GM18502 (cell line): ENCODE measurements at regions not wholly inside any gene's neighbourhood (a gene's known extent, or its start where the extent isn't known, plus 50 kb on each side); places are given as distances from the start of the nearest gene placed in this dataset.

Source experiments
- ATAC-seq: cut with Tn5 transposase; IDR thresholded peaks from one replicate; pipeline ENCODE4 v1.9.1; 2021; ENCODE audit warnings: mild to moderate bottlenecking; ENCODE audit not compliant: unreplicated experiment, poor library complexity

DNA sequence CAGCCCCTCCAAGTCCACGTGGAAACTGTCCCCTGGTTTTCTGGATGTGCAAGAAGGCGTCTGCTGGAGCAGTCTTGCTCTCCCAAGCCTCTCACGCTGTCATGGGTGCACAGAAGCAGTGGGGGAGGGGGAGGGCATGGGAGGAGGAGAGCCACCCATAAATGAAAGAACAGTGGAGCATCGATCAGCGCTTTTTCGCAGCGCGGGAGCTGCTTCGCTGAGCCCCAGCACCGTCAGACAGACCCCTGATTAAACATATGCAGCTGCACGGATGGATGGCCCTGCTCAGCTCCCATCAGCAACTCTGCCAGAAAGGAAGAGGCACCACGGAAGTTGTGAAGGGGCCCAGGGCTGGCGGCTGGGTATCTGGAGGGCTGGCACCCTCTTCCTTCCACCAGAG, 264.9 kb downstream of the UQCRFS1 start:
- no peak for ATAC-seq

DNA sequence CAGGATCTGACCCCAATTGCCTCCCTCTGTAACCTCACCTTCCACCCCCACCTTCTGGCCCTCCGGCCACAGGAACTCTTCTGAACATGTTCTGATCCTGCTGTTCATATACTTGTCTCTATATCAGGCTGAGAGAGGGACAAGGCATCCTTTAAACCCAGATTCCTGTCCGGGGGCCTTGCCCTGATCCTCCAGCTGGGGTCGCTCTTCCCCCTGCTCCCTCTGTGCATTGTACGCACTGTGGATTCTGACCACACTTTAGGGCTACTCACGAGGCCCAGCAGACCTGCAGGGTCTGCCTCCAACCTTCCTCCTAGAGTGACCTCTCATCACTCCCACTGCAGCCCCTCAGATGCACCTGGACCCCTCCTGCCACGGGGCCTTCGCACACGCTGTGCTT, 269.3 kb downstream of the UQCRFS1 start:
- ATAC-seq = no peak

- ATAC-seq = no peak
These were observed 271.1 kb downstream of the UQCRFS1 start for GRCh38 chr19:28941833-28942232.

DNA sequence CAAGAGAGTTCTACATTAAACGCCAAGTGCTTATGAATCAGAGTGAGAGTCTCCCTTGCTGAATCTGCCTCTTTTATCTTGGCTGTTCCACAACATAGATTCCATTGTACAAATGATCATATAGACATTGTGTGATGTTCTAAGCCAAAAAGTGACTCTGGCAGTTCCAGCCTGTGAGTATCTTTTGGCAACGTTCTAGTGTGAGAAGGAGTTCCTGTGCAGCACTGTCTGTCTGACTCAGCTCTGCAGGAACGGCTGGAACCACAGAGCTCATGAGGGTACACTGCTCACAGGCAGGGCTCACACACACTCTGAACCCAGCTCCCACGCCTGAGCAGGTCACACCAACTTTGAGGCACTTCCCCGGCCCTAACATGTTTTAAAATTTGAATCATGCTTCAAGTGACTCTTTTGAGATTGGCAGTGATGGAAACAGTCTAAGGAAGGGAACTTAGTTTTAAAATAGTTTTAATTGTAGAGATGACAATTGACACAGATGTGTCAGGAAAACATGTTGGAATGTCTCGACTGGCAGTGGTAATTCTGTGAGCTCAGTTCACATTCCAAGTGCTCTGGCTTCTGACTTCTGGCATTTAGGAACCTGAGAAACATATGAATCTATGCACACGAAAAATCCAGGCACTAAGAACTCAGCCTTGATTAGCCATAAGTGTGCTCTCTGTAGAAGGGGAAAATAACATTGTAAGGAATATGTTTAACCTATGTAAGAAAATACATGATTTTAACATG, 272.0 kb downstream of the UQCRFS1 start:
- ATAC-seq = no peak

DNA sequence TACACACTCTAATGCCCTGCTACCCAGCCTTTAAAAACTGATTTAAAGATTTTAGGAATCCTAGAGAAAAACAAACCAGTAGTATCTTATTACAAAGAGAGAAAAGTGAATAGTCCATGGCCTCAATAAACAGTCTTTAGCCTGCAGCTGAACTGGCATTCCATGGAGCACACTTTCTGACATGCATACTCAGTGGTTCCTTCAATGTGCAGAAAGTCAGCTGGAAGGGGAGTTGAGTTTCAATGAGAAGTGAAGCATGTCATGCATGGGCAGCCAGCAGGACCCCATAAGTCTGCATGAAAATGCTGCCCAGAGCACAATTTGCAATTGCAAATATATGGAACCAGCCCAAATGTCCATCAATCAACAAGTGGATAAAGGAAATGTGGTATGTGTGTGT, 273.7 kb downstream of the UQCRFS1 start:
- no peak for ATAC-seq

DNA sequence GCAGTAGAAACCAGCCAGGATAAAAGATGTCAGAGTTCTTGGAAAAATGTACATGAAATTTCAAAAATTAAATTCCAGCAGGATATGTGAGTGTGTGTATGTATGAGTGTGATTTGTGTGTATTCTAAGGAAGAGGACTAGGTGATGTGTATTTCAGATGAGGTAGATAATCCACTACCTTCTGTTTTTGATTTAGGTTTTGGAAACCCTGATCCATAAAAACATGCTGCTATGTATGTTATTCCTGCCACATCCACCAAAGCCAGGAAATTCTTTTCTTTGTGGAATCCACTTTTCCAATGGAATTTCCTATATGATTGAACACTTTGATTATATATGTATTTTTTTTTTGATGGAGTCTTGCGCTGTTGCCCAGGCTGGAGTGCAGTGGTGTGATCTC, 276.9 kb downstream of the UQCRFS1 start:
- ATAC-seq = no peak

DNA sequence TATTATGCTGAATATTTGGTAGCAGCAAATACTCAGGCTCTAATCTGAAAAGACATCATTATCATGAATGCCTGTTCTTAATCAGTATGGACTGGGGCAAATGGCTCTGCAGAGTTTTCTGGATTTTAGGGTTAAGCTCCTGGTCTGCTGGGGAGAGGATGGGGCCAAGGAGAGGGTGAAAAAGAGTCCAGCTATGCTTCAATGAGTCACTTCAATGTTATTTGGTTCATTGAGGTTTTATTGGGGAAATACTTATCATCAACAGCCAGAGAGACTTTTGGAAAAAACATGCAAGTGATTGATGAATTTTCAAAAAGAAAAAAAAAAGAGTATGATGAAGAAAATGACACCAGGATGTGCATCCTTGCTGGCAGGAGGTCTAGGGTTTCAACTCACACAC, 278.3 kb downstream of the UQCRFS1 start:
- no peak for ATAC-seq

GRCh38 chr19:28933039-28933438, 279.9 kb downstream of the UQCRFS1 start:
- ATAC-seq = no peak

- no peak for ATAC-seq
These were observed 280.5 kb downstream of the UQCRFS1 start for GRCh38 chr19:28932446-28932845.

DNA sequence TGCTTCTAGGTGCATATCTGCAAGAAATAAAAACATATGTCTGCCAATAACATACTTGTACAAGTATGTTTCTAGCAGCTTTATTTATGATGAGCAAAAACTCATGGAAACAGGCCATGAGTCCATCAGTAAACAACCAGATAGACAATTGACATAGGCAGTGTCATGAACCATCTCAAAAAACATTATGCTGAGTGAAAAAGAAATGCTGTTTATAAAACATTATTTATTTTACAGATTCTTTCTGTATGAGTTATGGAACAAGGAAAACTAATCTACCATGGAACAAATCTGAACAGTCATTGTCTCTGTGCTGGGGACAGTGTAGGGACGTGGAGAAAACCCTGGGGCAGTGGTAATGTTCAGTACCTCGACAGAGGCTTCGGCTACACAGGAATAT, 283.9 kb downstream of the UQCRFS1 start:
- ATAC-seq = no peak

- ATAC-seq = no peak
These were observed 285.5 kb downstream of the UQCRFS1 start for GRCh38 chr19:28927456-28927855.

GRCh38 chr19:28920269-28921066, 292.5 kb downstream of the UQCRFS1 start:
- ATAC-seq = no peak

DNA sequence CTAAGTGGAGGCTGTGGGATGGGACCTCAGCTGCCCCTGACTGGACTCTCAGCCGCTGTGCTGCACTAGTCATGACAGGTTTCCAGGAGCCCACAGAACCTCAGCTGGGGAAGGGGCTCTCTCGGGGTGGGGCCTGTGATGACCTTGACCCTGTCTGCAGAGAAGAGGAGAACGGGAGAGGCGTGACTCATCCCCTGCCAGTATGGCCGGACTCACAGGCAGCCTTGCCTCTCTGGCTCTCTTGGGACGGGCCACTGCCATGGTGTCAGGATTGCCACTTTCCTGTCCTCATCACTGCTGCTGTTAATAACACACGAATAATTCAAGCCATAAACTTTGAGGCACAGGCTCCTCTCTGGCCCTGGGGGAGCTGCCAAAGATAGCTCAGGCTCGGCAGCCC, 295.3 kb downstream of the UQCRFS1 start:
- no peak for ATAC-seq

- ATAC-seq = no peak
These were observed 297.1 kb downstream of the UQCRFS1 start for GRCh38 chr19:28915737-28916460.

DNA sequence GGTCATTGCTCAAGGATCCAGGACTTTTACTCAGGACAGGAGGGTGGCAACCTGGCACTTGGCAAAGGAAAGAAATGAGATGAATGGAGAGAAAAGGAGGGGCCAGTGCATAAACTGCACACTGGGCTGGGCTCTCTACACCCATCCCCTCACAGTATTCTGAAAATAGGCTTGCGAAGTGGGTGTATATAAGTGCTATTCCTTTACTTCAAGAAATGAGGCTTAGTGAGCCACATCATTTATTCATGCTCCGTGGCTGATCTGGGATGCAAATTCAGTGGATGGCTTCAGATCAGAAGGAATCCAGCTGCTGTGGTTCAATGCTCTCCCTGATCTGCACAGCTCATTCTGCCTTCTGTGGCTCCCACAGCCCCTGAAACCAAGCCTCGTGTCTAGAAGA, 297.7 kb downstream of the UQCRFS1 start:
- no peak for ATAC-seq

DNA sequence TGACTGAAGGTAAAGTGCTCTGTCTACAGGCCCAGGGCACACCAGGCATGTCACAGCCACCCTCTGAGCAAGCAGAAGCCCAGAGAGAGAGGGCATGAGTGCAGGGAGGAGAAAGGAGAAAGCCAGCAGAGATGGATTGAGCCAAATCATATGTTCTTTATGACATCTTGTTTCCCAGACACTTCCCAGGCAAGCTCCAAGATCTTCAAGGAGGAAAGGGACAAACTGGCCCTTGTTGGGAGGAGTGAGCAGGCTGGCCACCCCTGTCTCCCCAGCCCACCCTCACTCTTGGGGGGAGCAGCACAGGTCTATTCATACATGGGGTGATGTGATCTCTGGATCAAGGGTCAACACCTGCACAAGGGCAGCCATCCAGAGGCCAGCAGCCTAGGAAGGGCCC, 298.8 kb downstream of the UQCRFS1 start:
- ATAC-seq = no peak

GRCh38 chr19:28913626-28914025, 299.3 kb downstream of the UQCRFS1 start:
- no peak for ATAC-seq

DNA sequence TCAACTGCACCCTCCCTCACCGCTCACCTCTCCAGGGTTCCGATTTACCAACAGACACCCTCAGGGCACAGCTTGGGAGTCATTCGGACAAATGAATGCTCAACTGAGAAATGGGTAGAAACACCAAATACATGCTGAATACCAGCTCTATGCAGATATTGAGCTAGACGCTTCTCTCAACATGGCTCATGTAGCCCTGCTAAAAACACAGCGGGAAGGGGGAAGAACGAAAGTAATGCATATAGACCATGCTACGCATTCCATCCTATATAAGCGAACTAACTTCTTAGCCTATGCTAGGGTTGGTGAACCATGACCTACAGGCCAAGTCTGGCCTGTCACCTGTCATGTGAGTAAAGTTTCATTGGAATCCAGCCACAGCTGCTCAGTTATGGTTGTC, 304.0 kb downstream of the UQCRFS1 start:
- no peak for ATAC-seq

- no peak for ATAC-seq
These were observed 305.4 kb downstream of the UQCRFS1 start for GRCh38 chr19:28907534-28907933.

GRCh38 chr19:28905996-28906395, 307.0 kb downstream of the UQCRFS1 start:
- ATAC-seq = no peak

- no peak for ATAC-seq
These were observed 313.2 kb downstream of the UQCRFS1 start for GRCh38 chr19:28899703-28900102.
